ENCODE measurements at regions not wholly inside any gene's neighbourhood (a gene's known extent, or its start where the extent isn't known, plus 50 kb on each side); places are given as distances from the start of the nearest gene placed in this dataset.

DNA sequence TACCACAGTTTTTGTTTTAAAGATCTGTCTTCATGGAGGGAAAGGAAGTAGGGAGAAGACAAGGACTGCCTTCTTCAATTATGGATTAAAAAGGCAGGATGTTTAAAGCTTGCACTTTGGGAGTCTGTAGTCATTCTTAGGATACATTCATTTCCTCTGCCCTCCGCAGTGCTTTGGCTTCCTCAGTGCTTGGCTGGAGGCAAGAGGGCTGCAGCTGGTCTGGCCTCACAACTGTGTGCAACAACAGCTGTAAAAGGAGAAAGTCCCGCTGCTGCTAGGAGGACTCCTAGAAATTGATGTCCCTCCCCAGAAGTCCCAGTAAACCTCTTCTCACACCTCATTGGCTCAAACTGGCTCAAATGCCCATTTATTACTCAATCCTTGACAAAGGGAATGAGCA, 54.4 kb upstream of the PPP2R3A start:
- DNase-seq (ENCODE audit: low read depth, low spot score): no peak

DNA sequence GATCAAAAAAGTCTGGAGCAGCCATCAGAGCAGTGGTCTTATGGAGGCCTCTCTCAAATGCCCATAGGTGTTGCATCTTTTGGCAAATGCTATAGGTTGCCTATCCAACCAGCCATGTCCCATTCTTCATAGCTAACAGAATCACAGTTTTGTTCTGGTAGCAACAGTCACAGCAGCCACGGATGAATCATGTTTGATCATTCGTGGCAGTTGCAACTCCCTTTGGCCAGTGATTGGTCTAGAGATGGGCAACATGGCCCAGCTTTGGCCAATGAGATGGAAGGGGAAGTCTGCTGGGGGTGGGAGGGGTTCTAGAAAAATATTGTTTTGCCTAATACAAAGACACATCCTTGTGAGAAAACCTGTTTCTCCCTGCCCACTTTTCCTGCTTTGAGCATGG, 50.3 kb upstream of the PPP2R3A start:
- DNase-seq (ENCODE audit: low read depth, low spot score): no peak
